Dedifferentiated amniotic fluid mesenchymal stem cell (primary cell): ENCODE measurements at regions not wholly inside any gene's neighbourhood (a gene's known extent, or its start where the extent isn't known, plus 50 kb on each side); places are given as distances from the start of the nearest gene placed in this dataset.
"Not testable (repeated sequence)": the region's sequence is repeated elsewhere in the genome, so short reads cannot be mapped to it uniquely, and the experiment has no call there.

Source experiments
- DNase-seq: peaks from one replicate; pipeline ENCODE4 v3.0.0-alpha.2; 2016; ENCODE audit errors: extremely low spot score

- DNase-seq: no peak
These were observed 267.8 kb upstream of the TRIB2 start for GRCh38 chr2:12448846-12449505.

GRCh38 chr2:12451726-12452125 lies 265.0 kb upstream of the TRIB2 start:
- DNase-seq: peak; percentile 33

GRCh38 chr2:12452185-12452584 lies 264.6 kb upstream of the TRIB2 start:
- DNase-seq: peak; percentile 71

- no peak for DNase-seq
These were observed 263.0 kb upstream of the TRIB2 start for GRCh38 chr2:12453731-12454130.

GRCh38 chr2:12455661-12456060 lies 261.1 kb upstream of the TRIB2 start:
- DNase-seq: peak; percentile 47

GRCh38 chr2:12456293-12457106 lies 260.2 kb upstream of the TRIB2 start:
- DNase-seq: peak; percentile 97

- DNase-seq: no peak
These were observed 258.9 kb upstream of the TRIB2 start for GRCh38 chr2:12457831-12458230.

GRCh38 chr2:12463189-12463588 lies 253.5 kb upstream of the TRIB2 start:
- no peak for DNase-seq

- DNase-seq: no peak
These were observed 251.1 kb upstream of the TRIB2 start for GRCh38 chr2:12465631-12466135.

GRCh38 chr2:12467303-12467702 lies 249.4 kb upstream of the TRIB2 start:
- no peak for DNase-seq

- DNase-seq: no peak
These were observed 247.6 kb upstream of the TRIB2 start for GRCh38 chr2:12469141-12469561.

GRCh38 chr2:12472265-12472664 lies 244.5 kb upstream of the TRIB2 start:
- DNase-seq: not testable (repeated sequence)

- DNase-seq: no peak
These were observed 238.3 kb upstream of the TRIB2 start for GRCh38 chr2:12478151-12479064.

GRCh38 chr2:12479065-12479601 lies 237.6 kb upstream of the TRIB2 start:
- peak; percentile 33 for DNase-seq

- no peak for DNase-seq
These were observed 232.1 kb upstream of the TRIB2 start for GRCh38 chr2:12484536-12485115.

GRCh38 chr2:12486205-12487118 lies 230.3 kb upstream of the TRIB2 start:
- no peak for DNase-seq

GRCh38 chr2:12487253-12488004 lies 229.3 kb upstream of the TRIB2 start:
- no peak for DNase-seq

GRCh38 chr2:12488352-12489318 lies 228.1 kb upstream of the TRIB2 start:
- no peak for DNase-seq
